ENCODE measurements at regions not wholly inside any gene's neighbourhood (a gene's known extent, or its start where the extent isn't known, plus 50 kb on each side); places are given as distances from the start of the nearest gene placed in this dataset.

- no peak for TF ChIP-seq CTCF (IDR thresholded peaks at IDR 0.05)
- TF ChIP-seq POLR2A (IDR thresholded peaks at IDR 0.05), result no peak
These were observed 171.7 kb downstream of the SREK1 start for GRCh38 chr5:66315784-66316183.

Measured in uterus (tissue), 2 donors.